ENCODE measurements at regions not wholly inside any gene's neighbourhood (a gene's known extent, or its start where the extent isn't known, plus 50 kb on each side); places are given as distances from the start of the nearest gene placed in this dataset.

GRCh38 chr7:124179641-124180040, 146.8 kb upstream of the TMEM229A start:
- no peak for TF ChIP-seq POLR2A (IDR thresholded peaks at IDR 0.05)
- TF ChIP-seq, protein P1, sequence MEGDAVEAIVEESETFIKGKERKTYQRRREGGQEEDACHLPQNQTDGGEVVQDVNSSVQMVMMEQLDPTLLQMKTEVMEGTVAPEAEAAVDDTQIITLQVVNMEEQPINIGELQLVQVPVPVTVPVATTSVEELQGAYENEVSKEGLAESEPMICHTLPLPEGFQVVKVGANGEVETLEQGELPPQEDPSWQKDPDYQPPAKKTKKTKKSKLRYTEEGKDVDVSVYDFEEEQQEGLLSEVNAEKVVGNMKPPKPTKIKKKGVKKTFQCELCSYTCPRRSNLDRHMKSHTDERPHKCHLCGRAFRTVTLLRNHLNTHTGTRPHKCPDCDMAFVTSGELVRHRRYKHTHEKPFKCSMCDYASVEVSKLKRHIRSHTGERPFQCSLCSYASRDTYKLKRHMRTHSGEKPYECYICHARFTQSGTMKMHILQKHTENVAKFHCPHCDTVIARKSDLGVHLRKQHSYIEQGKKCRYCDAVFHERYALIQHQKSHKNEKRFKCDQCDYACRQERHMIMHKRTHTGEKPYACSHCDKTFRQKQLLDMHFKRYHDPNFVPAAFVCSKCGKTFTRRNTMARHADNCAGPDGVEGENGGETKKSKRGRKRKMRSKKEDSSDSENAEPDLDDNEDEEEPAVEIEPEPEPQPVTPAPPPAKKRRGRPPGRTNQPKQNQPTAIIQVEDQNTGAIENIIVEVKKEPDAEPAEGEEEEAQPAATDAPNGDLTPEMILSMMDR (IDR thresholded peaks at IDR 0.05) = no peak

Measured in vagina (tissue), 2 donors.